Small intestine (tissue), 7 donors: ENCODE measurements at regions not wholly inside any gene's neighbourhood (a gene's known extent, or its start where the extent isn't known, plus 50 kb on each side); places are given as distances from the start of the nearest gene placed in this dataset.

Source experiments
- DNase-seq, 2 donors: peaks; one replicate each; pipeline versions ENCODE4 v3.0.0 to v3.0.0-alpha.2; 2013
- FAIRE-seq: peaks from 2 replicates; lab custom pipeline; 2012; peaks lifted over from hg19 to GRCh38; lab: Jason Lieb, UNC
- H3K27ac ChIP-seq, 3 donors: one replicate each; pipeline ENCODE4 v1.5.1; 2013; ENCODE audit warnings: low read length in 2 of 3, mild to moderate bottlenecking in 2 of 3, control low read depth in 1 of 3, inconsistent platforms in 1 of 3, low read depth in 1 of 3, moderate library complexity in 1 of 3
- H3K27me3 ChIP-seq, 3 donors: one replicate each; pipeline ENCODE4 v1.6.1; 2013; ENCODE audit warnings: low read length in 3 of 3, inconsistent platforms in 1 of 3; ENCODE audit not compliant: control insufficient read depth in 3 of 3, insufficient read depth in 3 of 3
- H3K36me3 ChIP-seq, 3 donors: one replicate each; pipeline ENCODE4 v1.6.1; 2013; ENCODE audit warnings: low read length in 3 of 3, inconsistent platforms in 1 of 3, low read depth in 1 of 3, mild to moderate bottlenecking in 1 of 3, moderate library complexity in 1 of 3; ENCODE audit not compliant: control insufficient read depth in 3 of 3, insufficient read depth in 2 of 3
- H3K4me1 ChIP-seq, 3 donors: one replicate each; pipeline ENCODE4 v1.6.1; 2013; ENCODE audit warnings: low read length in 2 of 3, inconsistent platforms in 1 of 3, low read depth in 1 of 3, mild to moderate bottlenecking in 1 of 3, moderate library complexity in 1 of 3; ENCODE audit not compliant: control insufficient read depth in 3 of 3, insufficient read depth in 2 of 3
- H3K4me3 ChIP-seq, 3 donors: one replicate each; pipeline ENCODE4 v1.5.1; 2013; ENCODE audit warnings: low read length in 3 of 3, control low read depth in 1 of 3, inconsistent platforms in 1 of 3, low read depth in 1 of 3, mild to moderate bottlenecking in 1 of 3, moderate library complexity in 1 of 3
- H3K9me3 ChIP-seq, 2 donors: one replicate each; pipeline ENCODE4 v1.6.1; 2013; ENCODE audit warnings: low read depth in 1 of 2, low read length in 1 of 2; ENCODE audit not compliant: control insufficient read depth in 2 of 2, insufficient read depth in 1 of 2
- WGBS, 3 donors: extraction: QIAGEN DNeasy Blood & Tissue Kit; methylation state at CpG; one replicate each; pipeline ENCODE4 v1.1.7; 2013; 5-methylcytosine and 5-hydroxymethylcytosine counted together
- donor health status: healthy with polysubstance abuse.
- donor health status: control.
- donor health status: control.
- donor health status: Bipolar disorder and iron deficiency.
- donor health status: healthy.

DNA sequence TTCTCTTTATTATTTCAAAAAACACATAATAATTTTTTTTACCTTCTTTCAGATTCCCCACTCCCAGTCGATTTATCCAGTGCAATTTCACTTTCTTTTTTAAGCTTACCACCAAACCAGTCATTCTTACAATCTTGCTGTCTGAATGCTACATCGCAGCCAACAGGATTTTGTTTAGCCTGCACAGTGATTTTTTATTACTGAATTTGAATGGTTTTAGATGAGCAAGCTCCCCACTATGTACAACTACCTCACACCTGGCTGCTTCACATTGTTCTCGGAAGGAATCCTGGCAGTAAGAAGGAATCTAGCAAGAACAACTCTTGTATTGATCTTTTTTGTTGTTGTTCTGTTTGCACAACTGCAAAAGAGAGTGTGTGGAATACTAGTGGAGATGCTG is 668.1 kb upstream of the WWC1 start:
- Histone ChIP-seq H3K9me3 (no peaks in the 10 kb centered on the region), H3K4me1 (no peaks in the 10 kb centered on the region), H3K27me3 (no peaks in the 10 kb centered on the region), H3K4me3 (no peak overlapping the region), H3K36me3 (no peaks in the 10 kb centered on the region), H3K27ac (no peak overlapping the region)
- no peak for FAIRE-seq
- 38 to 55% (median 47%) methylated on average over 3 of the region's 3 CpGs for WGBS, 3 donors
- no peak for DNase-seq

DNA sequence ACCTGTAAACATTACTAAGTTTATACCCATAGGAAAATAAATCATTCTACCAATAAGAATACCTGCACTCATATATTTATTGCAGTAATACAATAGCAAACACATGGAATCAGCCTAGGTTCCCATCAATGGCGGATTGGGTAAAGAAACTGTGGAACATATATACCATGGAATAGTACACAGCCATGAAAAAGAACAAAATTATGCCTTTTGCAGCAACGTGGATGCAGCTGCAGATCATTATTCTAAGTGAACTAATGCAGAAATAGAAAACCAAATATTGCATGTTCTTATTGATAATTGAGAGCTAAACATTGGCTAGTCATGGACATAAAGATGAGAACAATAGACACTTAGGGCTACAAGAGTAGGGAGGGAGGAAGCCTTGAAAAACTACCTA is 667.4 kb upstream of the WWC1 start:
- FAIRE-seq (no peak), DNase-seq (no peak)
- Histone ChIP-seq H3K36me3 (no peaks in the 10 kb centered on the region), H3K4me1 (no peaks in the 10 kb centered on the region), H3K27me3 (no peaks in the 10 kb centered on the region), H3K4me3 (no peak overlapping the region), H3K9me3 (no peaks in the 10 kb centered on the region), H3K27ac (no peak overlapping the region)
- WGBS, 3 donors = 45 to 60% (median 50%) methylated on average over 2 of the region's 2 CpGs

DNA sequence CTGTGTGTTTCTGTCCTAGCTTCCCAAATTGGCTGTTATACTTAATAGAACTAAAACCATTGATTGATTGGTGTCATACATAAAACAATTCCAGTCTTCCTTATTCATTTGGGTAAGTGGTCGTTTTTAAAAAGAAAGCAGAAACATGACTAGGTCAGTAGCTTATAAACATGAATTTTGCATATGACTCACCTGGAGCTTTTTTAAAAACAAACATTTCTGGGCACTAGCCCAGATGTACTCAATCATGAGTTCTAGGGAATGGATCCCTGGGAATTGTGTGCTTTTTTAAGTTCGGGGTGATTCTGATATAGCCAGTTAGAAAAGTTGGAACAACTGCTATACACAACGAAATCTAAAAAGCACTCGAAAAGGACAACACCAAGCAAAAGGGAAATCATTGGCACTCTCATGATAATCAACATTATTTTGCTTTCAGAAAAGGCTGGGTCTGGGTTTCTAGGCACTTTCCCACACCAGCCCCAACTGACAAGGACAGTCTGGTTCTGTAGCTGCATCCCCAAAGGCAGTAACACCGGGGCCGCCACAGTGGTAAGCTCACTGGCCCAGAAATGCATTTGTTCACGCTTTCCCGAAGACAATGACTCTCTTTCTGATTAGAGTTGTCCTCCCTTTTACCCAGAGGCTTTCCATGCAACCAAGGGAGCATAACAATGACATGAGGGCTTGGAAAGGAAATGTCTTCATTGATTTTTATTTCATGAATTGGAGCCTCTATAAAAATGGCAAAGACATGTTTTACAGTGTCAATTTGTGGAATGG is 664.9 kb upstream of the WWC1 start:
- DNase-seq (no peak), FAIRE-seq (no peak)
- no peak overlapping the region for H3K4me3 ChIP-seq
- H3K36me3 ChIP-seq = no peaks in the 10 kb centered on the region
- 74 to 85% (median 81%) methylated on average over 8 of the region's 8 CpGs for WGBS, 3 donors
- H3K9me3 ChIP-seq = no peaks in the 10 kb centered on the region
- H3K27ac ChIP-seq = no peak overlapping the region
- no peaks in the 10 kb centered on the region for H3K27me3 ChIP-seq
- H3K4me1 ChIP-seq = no peaks in the 10 kb centered on the region

DNA sequence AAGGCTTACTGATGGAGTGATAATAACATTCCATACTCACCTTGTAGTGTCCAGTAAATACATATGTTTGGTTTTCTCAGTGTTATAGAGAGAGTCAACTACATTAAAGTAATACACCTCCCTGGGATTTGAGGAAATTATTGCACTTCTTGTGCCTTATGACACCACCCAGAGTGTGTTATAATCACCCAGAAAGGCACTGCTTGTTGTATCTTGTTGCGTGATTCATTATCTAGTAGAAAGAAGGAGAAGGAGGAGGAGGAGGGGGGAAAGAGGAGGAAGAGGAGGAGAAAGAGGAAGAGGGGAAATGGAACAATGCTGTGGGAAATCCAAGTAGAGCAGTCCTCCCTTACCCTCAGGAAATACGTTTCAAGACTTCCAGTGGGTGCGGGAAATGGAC is 661.8 kb upstream of the WWC1 start:
- FAIRE-seq = no peak
- DNase-seq = no peak
- Histone ChIP-seq H3K4me1 (no peaks in the 10 kb centered on the region), H3K36me3 (no peaks in the 10 kb centered on the region), H3K27me3 (no peaks in the 10 kb centered on the region), H3K9me3 (no peaks in the 10 kb centered on the region), H3K27ac (no peak overlapping the region), H3K4me3 (no peak overlapping the region)
- 69 to 75% (median 75%) methylated on average over 3 of the region's 3 CpGs for WGBS, 3 donors

DNA sequence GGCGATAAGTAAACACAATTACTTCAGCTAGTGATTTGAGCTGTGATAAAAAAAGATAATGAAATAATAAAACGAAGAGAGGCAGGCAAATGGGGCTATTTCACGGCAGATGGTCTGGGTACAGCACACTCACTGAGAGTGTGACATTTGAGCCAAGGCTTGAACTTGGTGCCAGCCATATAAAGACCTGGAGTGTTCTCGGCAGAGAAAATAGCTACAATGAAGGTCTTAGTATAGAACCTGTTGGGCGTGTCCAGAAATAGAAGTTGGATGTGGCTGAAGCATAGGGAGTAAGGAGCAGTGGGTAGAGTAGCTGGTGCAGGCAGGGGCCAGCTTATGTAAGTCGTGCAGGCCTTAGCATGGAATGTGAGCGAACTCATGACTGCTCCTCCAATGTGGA is 660.3 kb upstream of the WWC1 start:
- WGBS, 3 donors = 54 to 73% (median 56%) methylated on average over 7 of the region's 7 CpGs
- H3K4me3 ChIP-seq = no peak overlapping the region
- no peak for FAIRE-seq

DNA sequence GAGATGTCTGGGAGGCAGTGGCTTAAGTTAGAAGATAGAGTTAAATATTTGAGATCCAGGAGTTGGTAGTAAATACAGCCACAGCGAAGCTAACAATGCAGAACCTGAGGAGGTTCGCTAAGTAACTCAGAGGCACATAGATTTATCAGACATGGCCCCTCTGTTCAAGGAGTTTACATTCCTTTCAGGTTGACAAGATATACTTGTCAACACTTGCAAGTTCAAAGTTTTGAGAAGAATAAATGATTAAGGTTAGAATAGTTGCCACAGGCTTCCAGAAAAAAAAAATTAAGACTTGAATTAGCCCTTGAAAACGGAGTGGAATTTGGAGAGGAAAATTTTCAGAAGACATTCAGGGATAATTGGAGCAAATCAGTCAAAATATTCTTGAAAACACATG is 658.3 kb upstream of the WWC1 start:
- WGBS, 3 donors = 42 to 50% (median 46%) methylated on average over 3 of the region's 3 CpGs
- Histone ChIP-seq H3K4me1 (no peaks in the 10 kb centered on the region), H3K27me3 (no peaks in the 10 kb centered on the region), H3K27ac (no peak overlapping the region), H3K4me3 (no peak overlapping the region), H3K9me3 (no peaks in the 10 kb centered on the region), H3K36me3 (no peaks in the 10 kb centered on the region)
- DNase-seq (no peak), FAIRE-seq (no peak)

More for the DNA sequence above, 660.3 kb upstream of the WWC1 start:
- no peaks in the 10 kb centered on the region for H3K27me3 ChIP-seq
- H3K36me3 ChIP-seq = no peaks in the 10 kb centered on the region
- DNase-seq = no peak
- no peaks in the 10 kb centered on the region for H3K4me1 ChIP-seq
- H3K27ac ChIP-seq = no peak overlapping the region
- no peaks in the 10 kb centered on the region for H3K9me3 ChIP-seq

DNA sequence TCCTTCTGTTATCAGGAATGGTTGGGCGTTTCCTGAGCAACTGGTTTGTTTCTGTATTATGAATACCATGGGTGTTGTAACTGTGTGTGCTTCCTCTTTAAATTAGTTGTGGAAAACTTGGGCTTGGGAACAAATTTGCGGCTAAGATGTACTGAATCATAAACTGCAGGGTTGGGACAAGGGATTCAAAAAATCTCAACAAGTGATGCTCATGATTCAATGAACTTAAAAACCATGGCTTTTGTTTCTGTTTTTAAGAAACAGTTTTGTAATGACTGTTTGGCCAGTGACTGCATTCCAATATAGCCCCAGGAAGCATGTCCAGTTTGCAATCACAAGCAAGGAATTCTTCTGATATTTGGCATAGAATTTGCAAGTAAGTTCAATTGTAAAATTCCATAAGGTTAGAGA is 657.5 kb upstream of the WWC1 start:
- H3K36me3 ChIP-seq = no peaks in the 10 kb centered on the region
- FAIRE-seq (no peak), DNase-seq (no peak)
- no peaks in the 10 kb centered on the region for H3K4me1 ChIP-seq
- WGBS, 3 donors = 42 to 49% (median 47%) methylated on average over 2 of the region's 2 CpGs
- H3K9me3 ChIP-seq = no peaks in the 10 kb centered on the region
- H3K27me3 ChIP-seq = no peaks in the 10 kb centered on the region
- no peak overlapping the region for H3K27ac ChIP-seq
- H3K4me3 ChIP-seq = no peak overlapping the region

DNA sequence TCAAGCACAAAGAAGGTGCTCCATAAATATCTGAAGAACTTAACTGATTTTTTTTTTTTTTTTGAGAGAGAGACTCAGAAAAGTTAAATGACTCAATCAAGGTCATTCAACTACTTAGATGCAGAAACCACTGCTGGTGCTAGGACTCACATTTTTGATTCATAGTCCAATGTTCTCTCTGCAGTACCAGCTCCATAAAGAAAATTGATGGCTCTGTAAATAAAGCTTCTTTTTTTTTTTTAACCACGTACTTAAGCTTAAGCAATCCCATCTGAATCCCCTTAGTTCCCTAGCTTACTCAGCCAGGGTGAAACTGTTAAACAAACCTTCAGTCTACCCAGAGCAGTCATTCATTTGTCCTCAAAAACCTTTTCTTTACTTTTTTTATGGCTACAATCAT is 657.0 kb upstream of the WWC1 start:
- WGBS, 3 donors = 7 to 19% (median 10%) methylated on average over 1 of the region's 1 CpG
- H3K4me1 ChIP-seq = no peaks in the 10 kb centered on the region
- DNase-seq (no peak), FAIRE-seq (no peak)
- no peaks in the 10 kb centered on the region for H3K9me3 ChIP-seq
- no peaks in the 10 kb centered on the region for H3K27me3 ChIP-seq
- no peak overlapping the region for H3K4me3 ChIP-seq
- no peak overlapping the region for H3K27ac ChIP-seq
- no peaks in the 10 kb centered on the region for H3K36me3 ChIP-seq

DNA sequence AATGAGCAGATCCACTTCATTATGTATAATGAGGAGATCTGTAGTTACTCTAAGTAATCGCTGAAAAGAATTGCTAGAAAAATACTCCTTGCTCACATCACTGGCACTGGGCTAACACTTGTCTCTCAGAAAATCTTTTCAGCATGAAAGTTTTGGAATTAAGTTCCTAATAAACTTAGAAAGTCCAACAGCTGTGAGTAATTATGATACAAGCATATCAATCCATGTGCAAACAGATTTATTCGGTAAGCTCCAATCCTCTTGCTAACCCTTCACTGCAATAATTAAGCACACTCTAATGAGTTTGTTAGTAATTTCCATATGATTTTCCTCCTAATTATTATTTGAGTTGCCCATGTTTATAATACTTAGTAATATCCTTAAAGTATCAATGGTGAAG is 652.6 kb upstream of the WWC1 start:
- H3K36me3 ChIP-seq = no peaks in the 10 kb centered on the region
- H3K4me3 ChIP-seq = no peak overlapping the region
- 76 to 80% (median 80%) methylated on average over 2 of the region's 2 CpGs for WGBS, 3 donors
- H3K4me1 ChIP-seq = no peaks in the 10 kb centered on the region
- H3K27ac ChIP-seq = no peak overlapping the region
- FAIRE-seq (no peak), DNase-seq (no peak)
- H3K9me3 ChIP-seq = no peaks in the 10 kb centered on the region
- no peaks in the 10 kb centered on the region for H3K27me3 ChIP-seq
